ENCODE measurements at regions not wholly inside any gene's neighbourhood (a gene's known extent, or its start where the extent isn't known, plus 50 kb on each side); places are given as distances from the start of the nearest gene placed in this dataset.

GRCh38 chr13:106748785-106749184 is 180.8 kb upstream of the ARGLU1 start:
- H3K27me3 ChIP-seq (ENCODE audit: low read length), result no peaks in the 10 kb centered on the region
- H3K4me3 ChIP-seq (ENCODE audit: insufficient read depth, low read length, poor library complexity, severe bottlenecking), result no peak overlapping the region
- H3K79me2 ChIP-seq (ENCODE audit: insufficient read depth, low read length), result no peaks in the 10 kb centered on the region
- no peaks in the 10 kb centered on the region for H3K9me2 ChIP-seq (replicated peaks; ENCODE audit: insufficient read depth, low read length)
- H3K9ac ChIP-seq (ENCODE audit: low read length), result no peak overlapping the region
- no peaks in the 10 kb centered on the region for H3K36me3 ChIP-seq (ENCODE audit: low read length)
- TF ChIP-seq CTCF (IDR thresholded peaks at IDR 0.05; ENCODE audit: insufficient read depth, low read length, poor library complexity, severe bottlenecking) (no peak), EZH2phosphoT487 (conservative IDR thresholded peaks at IDR 0.05; ENCODE audit: low read length) (no peak)
- H3K9me3 ChIP-seq (ENCODE audit: insufficient read depth, low read length), result no peaks in the 10 kb centered on the region
- no peak overlapping the region for H3K4me2 ChIP-seq (ENCODE audit: low read depth, low read length, poor library complexity, severe bottlenecking)
- no peaks in the 10 kb centered on the region for H3F3A ChIP-seq (ENCODE audit: insufficient read depth)
- no peaks in the 10 kb centered on the region for H4K20me1 ChIP-seq (ENCODE audit: low read depth, low read length)
- no peak overlapping the region for H2AFZ ChIP-seq (ENCODE audit: low read depth, low read length, severe bottlenecking)
- H3K27ac ChIP-seq (ENCODE audit: low read depth, low read length), result no peak overlapping the region

GRCh38 chr13:106744516-106744915 is 176.6 kb upstream of the ARGLU1 start:
- Histone ChIP-seq H3K4me3 (ENCODE audit: insufficient read depth, low read length, poor library complexity, severe bottlenecking) (no peak overlapping the region), H4K20me1 (ENCODE audit: low read depth, low read length) (no peaks in the 10 kb centered on the region; the same call in 1 of the 2 replicates), H3K4me2 (ENCODE audit: low read depth, low read length, poor library complexity, severe bottlenecking) (no peak overlapping the region), H3F3A (ENCODE audit: insufficient read depth) (no peaks in the 10 kb centered on the region), H3K36me3 (ENCODE audit: low read length) (no peaks in the 10 kb centered on the region), H3K27me3 (ENCODE audit: low read length) (no peaks in the 10 kb centered on the region), H3K9me3 (ENCODE audit: insufficient read depth, low read length) (no peaks in the 10 kb centered on the region), H3K79me2 (ENCODE audit: insufficient read depth, low read length) (no peaks in the 10 kb centered on the region), H3K27ac (ENCODE audit: low read depth, low read length) (no peak overlapping the region), H3K9me2 (replicated peaks; ENCODE audit: insufficient read depth, low read length) (no peaks in the 10 kb centered on the region), H2AFZ (ENCODE audit: low read depth, low read length, severe bottlenecking) (no peak overlapping the region), H3K9ac (ENCODE audit: low read length) (no peak overlapping the region)
- TF ChIP-seq CTCF (IDR thresholded peaks at IDR 0.05; ENCODE audit: insufficient read depth, low read length, poor library complexity, severe bottlenecking) (no peak), EZH2phosphoT487 (conservative IDR thresholded peaks at IDR 0.05; ENCODE audit: low read length) (no peak)

- no peaks in the 10 kb centered on the region for H3K36me3 ChIP-seq (ENCODE audit: low read length)
- no peak overlapping the region for H3K4me2 ChIP-seq (ENCODE audit: low read depth, low read length, poor library complexity, severe bottlenecking)
- no peak overlapping the region for H3K9ac ChIP-seq (ENCODE audit: low read length)
- no peaks in the 10 kb centered on the region for H3F3A ChIP-seq (ENCODE audit: insufficient read depth)
- no peaks in the 10 kb centered on the region for H3K9me2 ChIP-seq (replicated peaks; ENCODE audit: insufficient read depth, low read length)
- H2AFZ ChIP-seq (ENCODE audit: low read depth, low read length, severe bottlenecking), result no peak overlapping the region
- H4K20me1 ChIP-seq (ENCODE audit: low read depth, low read length), result no peaks in the 10 kb centered on the region; the same call in 1 of the 2 replicates
- H3K27me3 ChIP-seq (ENCODE audit: low read length), result no peaks in the 10 kb centered on the region
- no peaks in the 10 kb centered on the region for H3K9me3 ChIP-seq (ENCODE audit: insufficient read depth, low read length)
- no peak overlapping the region for H3K4me3 ChIP-seq (ENCODE audit: insufficient read depth, low read length, poor library complexity, severe bottlenecking)
- TF ChIP-seq EZH2phosphoT487 (conservative IDR thresholded peaks at IDR 0.05; ENCODE audit: low read length), result no peak
- no peak for TF ChIP-seq CTCF (IDR thresholded peaks at IDR 0.05; ENCODE audit: insufficient read depth, low read length, poor library complexity, severe bottlenecking)
- no peaks in the 10 kb centered on the region for H3K79me2 ChIP-seq (ENCODE audit: insufficient read depth, low read length)
- H3K27ac ChIP-seq (ENCODE audit: low read depth, low read length), result no peak overlapping the region
Measured at GRCh38 chr13:106738186-106738678, 170.3 kb upstream of the ARGLU1 start.

Measured in SU-DHL-6 (cell line).